Left renal cortex interstitium (tissue), 4 donors: ENCODE measurements at regions not wholly inside any gene's neighbourhood (a gene's known extent, or its start where the extent isn't known, plus 50 kb on each side); places are given as distances from the start of the nearest gene placed in this dataset.
"Not testable (repeated sequence)": the region's sequence is repeated elsewhere in the genome, so short reads cannot be mapped to it uniquely, and the experiment has no call there.

Experiments used
- DNase-seq, 4 donors: peaks; one replicate each; pipeline ENCODE4 v3.0.0-alpha.2; 2013; ENCODE audit warnings: low read depth in 4 of 4, low spot score in 2 of 4, missing footprints in 1 of 4

- DNase-seq, result no peak
Observed at GRCh38 chr10:32143302-32143847, 87.2 kb upstream of the KIF5B start.

DNA sequence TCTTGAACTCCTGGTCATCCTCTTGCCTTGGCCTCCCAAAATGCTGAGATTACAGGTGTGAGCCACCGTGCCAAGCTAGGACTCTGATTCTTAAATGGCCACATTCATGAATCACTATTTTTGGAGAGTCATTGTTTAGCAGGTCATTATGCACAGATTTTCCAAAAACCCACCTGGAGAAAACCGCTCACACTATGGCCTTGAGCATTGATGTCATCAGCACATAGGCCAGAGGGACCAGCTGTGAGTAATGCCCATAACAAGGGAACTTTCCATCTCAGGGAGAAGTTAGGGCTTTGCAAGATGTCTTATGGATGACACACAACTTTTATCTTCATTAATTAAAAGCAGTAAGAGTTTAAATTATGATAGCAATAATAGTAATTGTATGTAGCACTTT is 86.4 kb upstream of the KIF5B start:
- no peak for DNase-seq

DNA sequence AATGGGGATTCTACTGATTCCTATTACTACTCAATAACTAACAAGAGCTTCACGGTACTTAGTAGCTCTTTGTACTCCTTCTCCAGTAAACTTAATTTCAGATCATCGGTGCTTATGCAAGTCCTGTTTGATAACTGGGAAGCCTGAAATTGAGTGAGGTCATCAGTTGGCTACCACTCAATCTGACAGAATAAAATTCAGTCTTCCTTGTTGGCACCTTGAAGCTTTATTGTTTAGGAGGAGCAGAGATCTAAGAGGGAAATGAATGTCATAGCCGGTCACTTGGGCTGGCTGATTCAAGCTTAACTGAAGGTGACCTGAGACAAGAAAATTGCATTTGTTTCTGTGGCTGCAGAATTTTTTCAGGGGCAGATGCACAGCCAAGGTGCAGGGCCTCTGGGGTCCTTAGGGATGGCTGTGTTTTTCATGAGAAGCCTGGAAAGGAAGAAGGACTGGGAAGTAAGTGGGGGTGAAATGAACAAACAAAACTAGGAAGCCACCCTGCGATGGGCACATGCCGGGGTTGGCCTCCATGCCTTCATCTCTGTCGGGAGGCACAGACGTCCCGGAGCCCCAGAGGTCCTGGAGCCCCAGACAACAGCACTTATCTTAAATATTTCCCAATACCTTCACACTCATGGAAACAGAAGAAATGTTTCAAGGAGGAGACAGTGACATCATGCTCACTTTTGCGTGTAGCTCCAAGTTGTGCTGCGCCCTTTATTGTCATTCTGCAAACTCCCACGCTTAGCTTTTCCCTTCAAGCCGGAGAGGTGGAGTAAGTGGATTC is 85.0 kb upstream of the KIF5B start:
- DNase-seq, result no peak

DNA sequence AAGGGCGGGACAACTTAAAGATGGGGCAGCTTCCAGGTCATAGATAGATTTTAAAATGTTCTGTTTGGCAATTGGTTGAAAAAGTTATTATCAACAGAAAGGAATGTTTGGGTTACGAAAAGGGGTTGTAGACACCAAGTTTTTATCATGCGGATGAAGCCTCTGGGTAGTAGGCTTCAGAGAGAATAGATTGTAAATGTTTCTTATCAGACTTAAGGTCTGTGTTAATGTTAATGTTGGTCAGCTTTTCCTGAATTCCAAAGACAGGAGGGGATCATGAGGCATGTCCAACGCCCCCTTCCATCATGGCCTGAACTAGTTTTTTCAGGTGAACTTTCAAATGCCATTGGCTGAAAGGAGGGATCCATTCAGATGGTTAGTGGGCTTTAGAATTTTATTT is 84.2 kb upstream of the KIF5B start:
- DNase-seq, result no peak

DNA sequence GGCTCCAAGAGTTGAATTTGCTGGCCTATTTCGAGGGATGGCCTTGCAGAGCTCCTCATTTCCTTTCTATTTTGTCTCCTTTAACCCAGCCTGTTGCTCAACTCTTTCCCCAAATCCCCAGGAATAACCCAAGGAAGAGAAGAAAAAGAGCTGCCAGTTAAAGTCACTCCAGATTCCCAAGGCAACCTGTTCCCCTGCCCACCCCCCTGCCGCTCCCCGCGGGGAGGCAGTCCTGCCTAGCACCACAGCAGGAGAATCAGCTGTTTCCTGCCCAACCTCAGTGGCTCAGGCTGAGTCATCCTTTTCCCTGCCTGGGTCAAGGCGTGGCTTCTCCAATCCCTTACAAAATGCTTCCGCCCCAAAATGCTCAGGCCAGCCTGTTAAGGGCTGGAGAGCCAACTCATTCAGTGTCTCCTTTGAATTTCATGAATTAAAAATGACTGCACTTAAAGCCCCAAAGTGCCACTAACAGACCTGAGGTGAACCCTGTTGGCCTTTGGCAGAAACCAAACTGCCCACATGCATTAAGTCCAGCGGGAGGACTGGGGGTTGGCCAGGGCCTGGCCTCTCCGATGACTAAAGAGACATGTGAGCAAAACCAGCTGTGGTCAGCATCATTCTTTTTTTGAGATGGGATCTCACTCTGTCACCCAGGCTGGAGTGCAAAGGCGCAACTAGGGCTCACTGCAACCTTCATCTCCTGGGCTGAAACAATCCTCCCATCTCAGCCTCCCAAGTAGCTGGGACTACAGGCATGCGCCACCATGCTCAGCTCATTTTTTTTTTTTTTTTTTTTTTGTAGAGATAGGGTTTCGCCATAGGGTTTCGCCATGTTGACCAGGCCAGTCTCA is 83.2 kb upstream of the KIF5B start:
- DNase-seq, result no peak

DNA sequence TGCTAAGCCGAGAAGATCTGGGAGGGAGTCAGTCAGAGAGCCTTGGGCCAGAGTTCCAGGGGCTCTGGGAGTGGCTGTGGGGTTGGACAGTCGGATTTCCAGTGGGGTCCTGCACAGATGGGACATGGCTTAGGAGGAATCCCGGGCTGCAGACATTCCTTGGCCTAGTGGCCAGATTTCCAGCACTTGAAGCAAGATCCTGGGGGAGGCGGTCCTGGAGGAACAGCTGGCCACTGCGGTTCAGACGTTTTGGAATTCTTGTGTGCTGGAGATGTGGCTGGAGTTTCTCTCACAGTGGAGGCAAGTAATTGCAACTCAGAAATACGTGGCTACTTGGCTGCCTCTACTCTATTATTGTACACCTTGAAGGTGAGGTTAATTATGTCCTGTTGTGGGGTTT is 80.7 kb upstream of the KIF5B start:
- DNase-seq, result not testable (repeated sequence)

DNA sequence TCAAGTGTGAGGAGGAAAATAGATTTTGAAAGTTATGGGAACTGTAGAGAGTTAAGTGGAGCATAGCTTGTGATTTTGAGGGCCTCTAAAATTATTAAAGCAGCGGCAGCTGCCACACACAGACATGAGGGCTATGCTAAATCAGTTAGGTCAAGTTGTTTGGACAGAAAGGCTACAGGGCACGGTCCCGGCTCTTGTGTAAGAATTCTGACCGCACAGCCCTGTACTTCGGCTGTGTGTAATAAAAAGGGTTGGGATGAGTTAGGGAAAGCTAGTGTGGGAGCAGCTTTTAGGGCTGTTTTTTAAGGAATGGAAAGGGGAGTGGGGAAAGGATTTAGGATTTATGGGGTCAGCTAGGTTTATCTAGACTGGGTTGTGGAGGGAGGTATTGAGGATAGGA is 79.6 kb upstream of the KIF5B start:
- not testable (repeated sequence) for DNase-seq

- DNase-seq, result no peak
Observed at GRCh38 chr10:32132357-32132946, 76.2 kb upstream of the KIF5B start.

GRCh38 chr10:32131388-32131787 is 75.2 kb upstream of the KIF5B start:
- DNase-seq, result no peak

DNA sequence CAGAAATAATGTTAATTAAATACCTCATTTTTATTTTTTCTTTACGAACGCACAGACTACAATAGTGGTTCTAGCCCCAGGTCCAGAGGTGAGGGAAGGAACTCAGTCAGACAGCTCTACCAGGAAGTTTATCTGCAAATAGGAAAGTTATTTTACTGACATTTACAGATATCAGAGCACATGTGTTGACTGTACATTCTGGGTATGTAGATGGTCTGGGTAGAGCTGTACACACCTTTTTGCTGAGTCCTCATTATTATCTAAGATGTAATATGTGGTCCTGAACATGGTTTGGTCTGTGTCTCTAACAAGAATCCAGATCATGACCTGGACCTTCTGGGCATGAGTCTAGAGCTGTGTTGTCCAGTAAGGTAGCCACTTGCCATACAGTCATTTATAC is 74.6 kb upstream of the KIF5B start:
- no peak for DNase-seq

GRCh38 chr10:32125023-32125422 is 68.8 kb upstream of the KIF5B start:
- no peak for DNase-seq

DNA sequence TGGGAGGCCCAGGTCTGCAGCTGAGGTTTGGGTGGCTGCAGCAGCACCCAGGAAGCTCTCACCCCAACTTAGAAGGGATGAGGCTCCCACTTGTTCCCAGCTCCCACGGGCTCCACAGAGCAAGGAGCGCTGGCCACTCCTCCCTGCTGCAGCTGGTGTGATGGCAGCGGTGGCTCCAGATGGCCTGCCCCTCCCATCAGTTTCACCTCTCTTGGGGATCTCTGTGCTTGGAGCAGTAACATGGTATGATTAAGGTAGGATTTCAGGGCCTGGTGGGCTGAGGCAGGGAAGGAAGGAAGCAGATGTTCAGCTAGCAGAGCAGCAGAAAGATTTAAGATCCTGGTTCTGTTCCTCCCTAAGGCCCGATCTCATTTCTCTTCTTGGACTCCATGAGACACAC is 66.8 kb upstream of the KIF5B start:
- no peak for DNase-seq

DNA sequence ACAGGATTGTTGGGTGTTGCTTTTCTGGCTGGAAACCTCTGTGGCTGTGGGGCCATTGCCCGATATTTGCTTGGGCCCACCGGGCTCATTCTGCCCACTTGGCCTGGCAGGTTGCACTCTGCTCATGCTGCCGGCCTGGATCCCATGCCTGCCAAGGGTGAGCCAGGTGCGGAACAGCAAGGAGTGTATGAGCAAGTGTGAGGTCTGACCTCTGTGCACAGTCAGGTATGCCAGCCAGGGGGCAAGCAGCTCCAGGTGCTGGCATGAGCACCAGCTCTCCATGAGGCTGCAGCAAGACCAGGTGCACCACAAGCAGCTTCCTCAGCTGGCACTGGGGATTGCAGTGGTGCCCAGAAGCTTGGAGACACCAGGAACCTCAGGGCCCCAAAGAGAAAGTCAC is 65.4 kb upstream of the KIF5B start:
- no peak for DNase-seq

- no peak for DNase-seq
Observed at GRCh38 chr10:32120147-32120546, 63.9 kb upstream of the KIF5B start.

DNA sequence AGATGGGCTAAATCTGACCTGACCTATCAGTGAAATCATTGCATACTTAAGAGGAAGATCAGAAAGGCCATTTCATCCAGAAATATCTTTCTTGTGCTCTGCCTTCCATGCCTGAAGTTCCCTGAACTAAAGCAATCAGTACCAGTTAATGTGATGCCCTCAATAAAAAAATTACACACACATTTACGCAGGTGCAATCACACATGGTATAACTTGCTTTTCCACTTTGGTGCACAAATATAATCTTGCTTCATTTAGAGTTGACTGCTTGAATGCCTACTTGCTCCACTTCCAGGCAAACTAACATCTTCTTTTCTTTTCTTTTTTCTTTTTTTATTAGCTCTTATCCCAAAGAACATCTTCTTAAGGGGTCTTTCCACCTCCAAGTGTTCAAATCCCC is 58.3 kb upstream of the KIF5B start:
- DNase-seq, result no peak

- no peak for DNase-seq
Observed at GRCh38 chr10:32112055-32112454, 55.8 kb upstream of the KIF5B start.

DNA sequence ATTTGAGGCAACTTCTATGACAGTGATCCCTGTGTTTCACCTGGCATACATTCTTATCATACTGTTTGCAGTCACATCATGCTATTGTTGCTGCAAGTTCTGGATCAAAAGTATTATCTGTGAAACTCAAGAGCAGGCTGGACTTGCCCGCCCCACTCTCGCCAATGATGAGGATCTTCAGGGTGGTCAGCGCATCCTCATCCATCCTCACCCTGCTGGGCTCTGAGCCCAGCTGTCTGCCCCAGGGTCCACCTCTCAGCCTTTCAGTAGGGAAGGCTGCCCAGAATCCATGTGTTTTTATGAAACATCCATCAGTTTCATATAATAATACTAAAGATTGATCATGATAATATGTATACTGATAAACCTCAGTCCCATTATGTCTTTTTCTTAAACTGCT is 55.4 kb upstream of the KIF5B start:
- DNase-seq, result no peak

GRCh38 chr10:32110790-32111189 is 54.6 kb upstream of the KIF5B start:
- DNase-seq, result no peak

DNA sequence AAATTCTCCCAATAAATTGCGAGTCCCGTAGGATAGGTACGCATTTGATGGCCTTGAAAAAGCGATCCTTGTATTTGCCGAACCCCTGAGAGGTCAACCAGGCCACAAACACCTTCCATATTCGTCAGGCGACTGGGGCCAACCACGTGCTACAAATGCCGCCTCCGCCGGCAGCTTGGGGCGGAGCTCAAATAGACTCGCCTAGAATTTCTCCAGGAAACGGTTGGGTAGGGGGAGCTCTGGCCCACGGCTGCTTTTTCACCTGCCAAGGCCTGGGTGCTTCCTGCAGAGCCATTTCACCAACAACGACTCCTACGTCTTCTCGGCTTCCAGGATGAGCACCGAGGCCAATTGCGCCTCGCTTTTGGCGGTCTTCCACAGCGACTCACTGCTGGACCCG is 53.4 kb upstream of the KIF5B start:
- DNase-seq, result no peak
